K562 (cell line): ENCODE measurements at regions not wholly inside any gene's neighbourhood (a gene's known extent, or its start where the extent isn't known, plus 50 kb on each side); places are given as distances from the start of the nearest gene placed in this dataset.

Experiments
- ARID2 ChIP-seq: fragments of 450-650 bp; IDR thresholded peaks from 2 replicates; pipeline ENCODE4 v1.6.1; 2017; ENCODE audit warnings: antibody characterized with exemption, mild to moderate bottlenecking
- BDP1 ChIP-seq: IDR thresholded peaks from 3 replicates; pipeline ENCODE4 v1.6.1; 2011; ENCODE audit not compliant: insufficient read length, insufficient read depth
- EP300 ChIP-seq: IDR thresholded peaks from 2 replicates; pipeline ENCODE4 v1.6.1; 2012; ENCODE audit warnings: low read length, improper control_type of control experiment
- EZH2 ChIP-seq: IDR thresholded peaks from 2 replicates; pipeline ENCODE4 v1.6.1; 2012; ENCODE audit warnings: low read depth, mild to moderate bottlenecking, inconsistent platforms, low read length, borderline replicate concordance
- IRF2 ChIP-seq: sonication (generic); formaldehyde crosslinking; IDR thresholded peaks from 2 replicates; pipeline ENCODE4 v1.8.1; 2022; ENCODE audit warnings: mild to moderate bottlenecking, missing genetic modification reagents
- POLR2A ChIP-seq: fragments of 450-650 bp; conservative IDR thresholded peaks from 2 replicates; pipeline ENCODE4 v1.6.1; 2016
- RNF2 ChIP-seq: sonication (generic); IDR thresholded peaks from 2 replicates; pipeline ENCODE4 v1.6.1; 2016
- SAFB2 ChIP-seq: fragments of 200-400 bp; formaldehyde crosslinking; IDR thresholded peaks from 2 replicates; pipeline ENCODE4 v1.6.1; 2018; ENCODE audit warnings: borderline replicate concordance, low read length, low read depth, moderate library complexity; ENCODE audit not compliant: severe bottlenecking
- TAF1 ChIP-seq: IDR thresholded peaks from 2 replicates; pipeline ENCODE4 v1.6.1; 2011; ENCODE audit warnings: mild to moderate bottlenecking, low read length, moderate library complexity; ENCODE audit not compliant: insufficient read depth, control insufficient read depth, severe bottlenecking; ENCODE audit errors: extremely low read depth
- TEAD4 ChIP-seq, 2 experiments: sonication (generic) in 1 of 2; formaldehyde crosslinking in 1 of 2; IDR thresholded peaks; 2 replicates each; pipeline versions ENCODE4 v1.6.1 to v1.8.0; 2012 to 2022; ENCODE audit warnings: borderline replicate concordance in 1 of 2, inconsistent platforms in 1 of 2, low read length in 1 of 2, mild to moderate bottlenecking in 1 of 2, missing genetic modification reagents in 1 of 2
- ZNF347 ChIP-seq: fragments of 450-650 bp; formaldehyde crosslinking; IDR thresholded peaks from 2 replicates; pipeline ENCODE4 v1.4.0; 2020; ENCODE audit warnings: low read depth, mild to moderate bottlenecking, moderate library complexity
- TF ChIP-seq, protein P1 (sequence below): sonication (generic); formaldehyde crosslinking; IDR thresholded peaks from 2 replicates; pipeline ENCODE4 v1.8.1; 2023; ENCODE audit warnings: mild to moderate bottlenecking, missing genetic modification reagents
- TF ChIP-seq, protein P2 (sequence below): fragments of 450-650 bp; formaldehyde crosslinking; conservative IDR thresholded peaks from 2 replicates; pipeline ENCODE4 v1.4.0; 2022; ENCODE audit warnings: mild to moderate bottlenecking, missing genetic modification characterization

DNA sequence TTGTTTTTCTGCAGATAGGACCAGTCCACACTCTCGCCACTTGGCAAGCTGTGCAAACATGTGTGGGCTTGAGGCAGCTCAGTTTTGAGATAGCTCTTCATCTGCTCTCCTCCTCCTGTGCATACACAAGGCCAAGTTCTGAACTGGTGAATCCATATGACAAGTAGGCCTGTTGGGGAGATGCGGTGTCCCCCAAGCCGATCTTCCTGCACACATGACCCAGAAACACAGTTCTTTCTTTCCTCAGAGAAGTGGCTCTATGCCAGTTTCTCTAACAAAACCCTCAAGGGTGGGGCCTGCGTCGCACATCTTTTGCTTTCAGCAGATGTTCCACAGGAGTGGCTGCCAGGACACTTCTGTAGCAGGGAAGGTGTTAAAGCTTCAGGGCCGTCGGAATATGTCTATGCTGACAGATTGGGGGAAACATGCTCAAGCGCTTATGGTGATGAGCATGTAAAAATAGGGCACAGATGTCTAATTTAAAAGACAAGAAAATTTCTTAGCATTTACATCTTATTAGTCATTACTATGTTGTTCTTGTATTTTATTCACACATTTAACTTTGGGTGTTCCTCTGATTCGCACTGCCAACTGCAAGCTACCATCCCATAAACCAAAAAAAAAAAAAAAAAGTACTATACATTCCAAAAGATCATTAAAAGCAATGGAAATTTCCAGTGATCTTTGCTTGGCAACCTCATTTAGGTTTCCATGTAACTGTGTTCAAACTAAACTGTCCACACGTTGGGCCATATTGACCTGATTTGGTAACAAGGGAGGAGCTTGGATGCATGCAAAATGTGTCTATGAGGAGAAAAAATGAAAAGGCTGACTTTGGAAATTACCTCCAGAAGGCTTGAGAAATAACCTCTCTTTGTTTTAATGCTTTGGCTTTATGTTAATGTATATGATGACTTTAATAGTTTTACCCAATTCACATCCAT lies 1055.5 kb upstream of the KLHL29 start:
- TF ChIP-seq POLR2A = no peak
- TF ChIP-seq TEAD4 (IDR thresholded peaks at IDR 0.05; ENCODE audit: low read length) = no peak
- TF ChIP-seq TEAD4 (CRISPR knock-in tag; IDR thresholded peaks at IDR 0.05; ENCODE audit: borderline replicate concordance) = no peak
- TF ChIP-seq RNF2 = no peak
- no peak for TF ChIP-seq IRF2 (CRISPR knock-in tag)
- TF ChIP-seq TAF1 = no peak
- TF ChIP-seq, protein P1, sequence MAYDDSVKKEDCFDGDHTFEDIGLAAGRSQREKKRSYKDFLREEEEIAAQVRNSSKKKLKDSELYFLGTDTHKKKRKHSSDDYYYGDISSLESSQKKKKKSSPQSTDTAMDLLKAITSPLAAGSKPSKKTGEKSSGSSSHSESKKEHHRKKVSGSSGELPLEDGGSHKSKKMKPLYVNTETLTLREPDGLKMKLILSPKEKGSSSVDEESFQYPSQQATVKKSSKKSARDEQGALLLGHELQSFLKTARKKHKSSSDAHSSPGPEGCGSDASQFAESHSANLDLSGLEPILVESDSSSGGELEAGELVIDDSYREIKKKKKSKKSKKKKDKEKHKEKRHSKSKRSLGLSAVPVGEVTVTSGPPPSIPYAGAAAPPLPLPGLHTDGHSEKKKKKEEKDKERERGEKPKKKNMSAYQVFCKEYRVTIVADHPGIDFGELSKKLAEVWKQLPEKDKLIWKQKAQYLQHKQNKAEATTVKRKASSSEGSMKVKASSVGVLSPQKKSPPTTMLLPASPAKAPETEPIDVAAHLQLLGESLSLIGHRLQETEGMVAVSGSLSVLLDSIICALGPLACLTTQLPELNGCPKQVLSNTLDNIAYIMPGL = no peak
- TF ChIP-seq ZNF347 (CRISPR knock-in tag) = no peak
- TF ChIP-seq ARID2 = no peak
- TF ChIP-seq BDP1 = no peak
- TF ChIP-seq EP300 = no peak
- no peak for TF ChIP-seq SAFB2
- TF ChIP-seq, protein P2, sequence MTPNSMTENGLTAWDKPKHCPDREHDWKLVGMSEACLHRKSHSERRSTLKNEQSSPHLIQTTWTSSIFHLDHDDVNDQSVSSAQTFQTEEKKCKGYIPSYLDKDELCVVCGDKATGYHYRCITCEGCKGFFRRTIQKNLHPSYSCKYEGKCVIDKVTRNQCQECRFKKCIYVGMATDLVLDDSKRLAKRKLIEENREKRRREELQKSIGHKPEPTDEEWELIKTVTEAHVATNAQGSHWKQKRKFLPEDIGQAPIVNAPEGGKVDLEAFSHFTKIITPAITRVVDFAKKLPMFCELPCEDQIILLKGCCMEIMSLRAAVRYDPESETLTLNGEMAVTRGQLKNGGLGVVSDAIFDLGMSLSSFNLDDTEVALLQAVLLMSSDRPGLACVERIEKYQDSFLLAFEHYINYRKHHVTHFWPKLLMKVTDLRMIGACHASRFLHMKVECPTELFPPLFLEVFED (CRISPR knock-in tag) = no peak
- no peak for TF ChIP-seq EZH2
